GM19035 (cell line): ENCODE measurements at regions not wholly inside any gene's neighbourhood (a gene's known extent, or its start where the extent isn't known, plus 50 kb on each side); places are given as distances from the start of the nearest gene placed in this dataset.
"Not testable (repeated sequence)": the region's sequence is repeated elsewhere in the genome, so short reads cannot be mapped to it uniquely, and the experiment has no call there.

ENCODE experiments used
- ATAC-seq: cut with Tn5 transposase; IDR thresholded peaks from one replicate; pipeline ENCODE4 v1.9.1; 2021; ENCODE audit not compliant: unreplicated experiment

GRCh38 chr3:174336784-174337183 is 522.4 kb upstream of the NAALADL2 start:
- no peak for ATAC-seq

GRCh38 chr3:174337227-174337626 is 521.9 kb upstream of the NAALADL2 start:
- ATAC-seq, result no peak

GRCh38 chr3:174340624-174341587 is 518.2 kb upstream of the NAALADL2 start:
- ATAC-seq, result no peak

- ATAC-seq, result no peak
Measured at GRCh38 chr3:174342171-174342570, 517.0 kb upstream of the NAALADL2 start.

- ATAC-seq, result no peak
Measured at GRCh38 chr3:174342941-174343501, 516.1 kb upstream of the NAALADL2 start.

GRCh38 chr3:174346141-174346540 is 513.0 kb upstream of the NAALADL2 start:
- ATAC-seq, result no peak

- ATAC-seq, result no peak
Measured at GRCh38 chr3:174346571-174346970, 512.6 kb upstream of the NAALADL2 start.

- no peak for ATAC-seq
Measured at GRCh38 chr3:174347474-174348138, 511.5 kb upstream of the NAALADL2 start.

GRCh38 chr3:174352227-174352626 is 506.9 kb upstream of the NAALADL2 start:
- ATAC-seq, result no peak

GRCh38 chr3:174355505-174355904 is 503.6 kb upstream of the NAALADL2 start:
- ATAC-seq, result no peak

GRCh38 chr3:174356596-174356995 is 502.5 kb upstream of the NAALADL2 start:
- no peak for ATAC-seq

GRCh38 chr3:174358252-174358651 is 500.9 kb upstream of the NAALADL2 start:
- no peak for ATAC-seq

GRCh38 chr3:174362556-174362955 is 496.6 kb upstream of the NAALADL2 start:
- ATAC-seq, result no peak

- ATAC-seq, result no peak
Measured at GRCh38 chr3:174363256-174363655, 495.9 kb upstream of the NAALADL2 start.

- ATAC-seq, result no peak
Measured at GRCh38 chr3:174365796-174366195, 493.3 kb upstream of the NAALADL2 start.

- ATAC-seq, result not testable (repeated sequence)
Measured at GRCh38 chr3:174366904-174367303, 492.2 kb upstream of the NAALADL2 start.

GRCh38 chr3:174376346-174376745 is 482.8 kb upstream of the NAALADL2 start:
- no peak for ATAC-seq

GRCh38 chr3:174377096-174377495 is 482.0 kb upstream of the NAALADL2 start:
- no peak for ATAC-seq

- no peak for ATAC-seq
Measured at GRCh38 chr3:174377684-174378083, 481.4 kb upstream of the NAALADL2 start.

GRCh38 chr3:174382878-174383277 is 476.3 kb upstream of the NAALADL2 start:
- no peak for ATAC-seq

GRCh38 chr3:174387736-174388135 is 471.4 kb upstream of the NAALADL2 start:
- ATAC-seq, result no peak

- ATAC-seq, result no peak
Measured at GRCh38 chr3:174397848-174398247, 461.3 kb upstream of the NAALADL2 start.
